KMS-11 (cell line): ENCODE measurements at regions not wholly inside any gene's neighbourhood (a gene's known extent, or its start where the extent isn't known, plus 50 kb on each side); places are given as distances from the start of the nearest gene placed in this dataset.

Source experiments
- H2AFZ ChIP-seq: fragments of 200-600 bp; sonication (generic); 2 replicates; pipeline ENCODE4 v1.6.1; 2016; ENCODE audit warnings: antibody characterized with exemption, mixed run types, low read depth
- H3K27ac ChIP-seq: fragments of 200-600 bp; sonication (generic); 2 replicates; pipeline ENCODE4 v1.6.1; 2016; ENCODE audit warnings: mild to moderate bottlenecking, mixed run types
- H3K27me3 ChIP-seq: fragments of 200-600 bp; sonication (generic); 2 replicates; pipeline ENCODE4 v1.6.1; 2017; ENCODE audit warnings: mild to moderate bottlenecking, low read depth, mixed run types, moderate library complexity; ENCODE audit not compliant: insufficient read depth
- H3K36me3 ChIP-seq: fragments of 200-600 bp; sonication (generic); 2 replicates; pipeline ENCODE4 v1.6.1; 2017; ENCODE audit warnings: mild to moderate bottlenecking, mixed run types; ENCODE audit not compliant: insufficient read depth
- H3K4me1 ChIP-seq: fragments of 200-600 bp; sonication (generic); 2 replicates; pipeline ENCODE4 v1.6.1; 2016; ENCODE audit warnings: mild to moderate bottlenecking, low read depth, mixed run types; ENCODE audit not compliant: poor library complexity, severe bottlenecking
- H3K4me2 ChIP-seq: fragments of 200-600 bp; sonication (generic); 2 replicates; pipeline ENCODE4 v1.7.0; 2016; ENCODE audit warnings: mild to moderate bottlenecking, mixed run types
- H3K4me3 ChIP-seq: fragments of 200-600 bp; sonication (generic); IDR thresholded peaks from 2 replicates; pipeline ENCODE4 v1.6.1; 2017; ENCODE audit warnings: low read depth, low read length, mixed read lengths; ENCODE audit not compliant: insufficient read depth
- H3K79me2 ChIP-seq: fragments of 200-600 bp; sonication (generic); 2 replicates; pipeline ENCODE4 v1.6.1; 2016; ENCODE audit warnings: low read depth, mixed run types; ENCODE audit not compliant: insufficient read depth
- H3K9ac ChIP-seq: fragments of 200-600 bp; sonication (generic); 2 replicates; pipeline ENCODE4 v1.6.1; 2016; ENCODE audit warnings: mild to moderate bottlenecking, mixed run types
- H4K20me1 ChIP-seq: fragments of 200-600 bp; sonication (generic); 2 replicates; pipeline ENCODE4 v1.6.1; 2016; ENCODE audit warnings: mild to moderate bottlenecking, mixed run types; ENCODE audit not compliant: insufficient read depth
- CTCF ChIP-seq: fragments of 200-600 bp; sonication (generic); conservative IDR thresholded peaks from 2 replicates; pipeline ENCODE4 v1.6.1; 2017; ENCODE audit warnings: low read depth, mild to moderate bottlenecking, antibody characterized with exemption, low read length, moderate library complexity, mixed read lengths

- no peak for TF ChIP-seq CTCF
- H4K20me1 ChIP-seq = no peaks in the 10 kb centered on the region
- no peaks in the 10 kb centered on the region for H3K27me3 ChIP-seq
- H3K4me2 ChIP-seq = no peak overlapping the region
- H2AFZ ChIP-seq = no peak overlapping the region
- no peaks in the 10 kb centered on the region for H3K4me1 ChIP-seq
- no peak overlapping the region for H3K4me3 ChIP-seq
- no peak overlapping the region for H3K9ac ChIP-seq
- H3K79me2 ChIP-seq = no peaks in the 10 kb centered on the region
- no peaks in the 10 kb centered on the region for H3K36me3 ChIP-seq
- H3K27ac ChIP-seq = no peak overlapping the region
Observed at GRCh38 chr12:106010741-106011140, 128.0 kb downstream of the NUAK1 start.
